Epithelial cell of esophagus (primary cell): ENCODE measurements at regions not wholly inside any gene's neighbourhood (a gene's known extent, or its start where the extent isn't known, plus 50 kb on each side); places are given as distances from the start of the nearest gene placed in this dataset.

Experiments
- DNase-seq: peaks from one replicate; pipeline ENCODE4 v3.0.0; 2010; ENCODE audit warnings: low read depth
- H3K4me3 ChIP-seq: 2 replicates; pipeline ENCODE4 v1.5.1; 2011; ENCODE audit warnings: mild to moderate bottlenecking, low read length, control low read depth
- CTCF ChIP-seq: IDR thresholded peaks from 2 replicates; pipeline ENCODE4 v1.5.1; 2011; ENCODE audit warnings: low read depth, mild to moderate bottlenecking, low read length, control low read depth, inconsistent platforms; ENCODE audit not compliant: insufficient read depth; ENCODE audit errors: missing control alignments

- no peak for DNase-seq
- H3K4me3 ChIP-seq: no peak overlapping the region
- TF ChIP-seq CTCF: no peak
These were observed 197.5 kb downstream of the CYLD start for GRCh38 chr16:50939356-50939755.

GRCh38 chr16:50938932-50939331, 197.0 kb downstream of the CYLD start:
- DNase-seq: no peak
- no peak for TF ChIP-seq CTCF

DNA sequence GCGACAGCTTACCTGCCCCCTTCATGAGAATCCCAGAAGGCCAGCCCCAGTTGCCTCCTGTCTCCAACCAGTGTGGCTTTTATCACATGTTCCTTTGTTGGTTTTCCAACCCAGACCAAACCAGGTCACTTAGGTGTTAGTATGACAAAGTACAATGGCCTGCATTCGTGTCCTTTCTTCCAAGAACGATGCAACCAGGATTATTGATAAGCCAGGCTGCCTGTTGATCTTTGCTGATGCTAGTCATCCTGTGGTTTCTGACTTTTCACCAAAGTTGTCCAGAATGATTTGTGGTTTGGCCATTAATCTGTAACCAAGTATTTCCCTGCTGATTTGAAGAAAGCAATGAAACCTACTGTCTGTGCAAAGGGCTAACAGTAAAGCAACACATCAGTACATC, 191.4 kb downstream of the CYLD start:
- no peak for TF ChIP-seq CTCF
- no peak for DNase-seq

More at GRCh38 chr16:50938932-50939331, 197.0 kb downstream of the CYLD start:
- H3K4me3 ChIP-seq: no peak overlapping the region

GRCh38 chr16:50932348-50932935, 190.6 kb downstream of the CYLD start:
- H3K4me3 ChIP-seq: no peak overlapping the region
- TF ChIP-seq CTCF: no peak
- peak; percentile 16 for DNase-seq

More for the DNA sequence above, 191.4 kb downstream of the CYLD start:
- no peak overlapping the region for H3K4me3 ChIP-seq

DNA sequence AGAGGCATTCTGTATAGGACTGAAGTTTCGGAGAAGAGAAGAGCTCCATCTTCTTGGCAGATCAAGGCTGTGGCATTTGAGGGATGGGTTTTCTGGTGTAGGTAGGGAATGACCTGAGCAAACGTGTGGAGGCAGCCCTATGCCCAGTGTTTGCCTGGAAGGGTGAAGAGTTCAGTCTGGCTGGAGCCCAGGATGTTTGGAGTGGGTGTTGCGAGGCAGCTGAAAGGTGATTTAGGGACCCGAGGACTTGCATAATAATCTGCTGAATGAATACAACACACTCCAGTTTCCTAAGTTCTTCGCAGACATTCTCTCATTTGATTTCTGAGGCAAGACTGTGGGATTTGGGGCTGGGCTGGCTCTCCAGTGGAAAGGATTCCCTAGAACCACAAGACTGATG, 186.2 kb downstream of the CYLD start:
- H3K4me3 ChIP-seq: no peak overlapping the region
- TF ChIP-seq CTCF: no peak
- peak; percentile 10 for DNase-seq

DNA sequence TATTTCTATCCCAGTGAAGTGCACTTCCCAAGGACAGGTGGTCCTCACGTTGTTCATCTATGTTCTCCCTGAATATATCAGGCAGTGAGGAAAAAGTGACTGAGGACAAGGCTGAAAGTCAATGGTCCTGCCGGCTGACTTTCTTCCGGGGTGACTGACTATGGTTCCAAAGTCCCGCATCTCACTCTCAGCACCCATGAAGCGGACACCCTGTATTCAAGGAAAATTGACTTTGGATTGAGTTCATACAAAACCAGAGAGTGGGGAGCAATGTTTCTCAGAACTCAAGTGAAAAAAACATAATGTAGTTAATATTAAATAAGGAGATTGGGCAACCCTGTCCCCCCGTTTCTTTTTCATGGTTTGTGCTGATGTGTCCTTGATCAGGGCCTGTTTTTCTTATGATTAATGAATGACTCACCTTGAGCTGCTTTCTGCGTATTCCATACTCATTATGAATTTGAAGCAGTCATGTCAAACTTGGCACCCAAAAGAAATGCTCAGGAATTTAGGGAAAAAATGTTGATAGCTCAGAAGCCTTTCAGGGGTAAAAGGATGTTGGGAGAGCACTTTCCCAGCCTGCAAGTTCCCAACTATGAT, 184.0 kb downstream of the CYLD start:
- DNase-seq: peak; percentile 85
- no peak for TF ChIP-seq CTCF
- no peak overlapping the region for H3K4me3 ChIP-seq
